ENCODE measurements at regions not wholly inside any gene's neighbourhood (a gene's known extent, or its start where the extent isn't known, plus 50 kb on each side); places are given as distances from the start of the nearest gene placed in this dataset.

GRCh38 chr4:32680946-32681345, 1960.8 kb downstream of the PCDH7 start:
- TF ChIP-seq, protein P1, sequence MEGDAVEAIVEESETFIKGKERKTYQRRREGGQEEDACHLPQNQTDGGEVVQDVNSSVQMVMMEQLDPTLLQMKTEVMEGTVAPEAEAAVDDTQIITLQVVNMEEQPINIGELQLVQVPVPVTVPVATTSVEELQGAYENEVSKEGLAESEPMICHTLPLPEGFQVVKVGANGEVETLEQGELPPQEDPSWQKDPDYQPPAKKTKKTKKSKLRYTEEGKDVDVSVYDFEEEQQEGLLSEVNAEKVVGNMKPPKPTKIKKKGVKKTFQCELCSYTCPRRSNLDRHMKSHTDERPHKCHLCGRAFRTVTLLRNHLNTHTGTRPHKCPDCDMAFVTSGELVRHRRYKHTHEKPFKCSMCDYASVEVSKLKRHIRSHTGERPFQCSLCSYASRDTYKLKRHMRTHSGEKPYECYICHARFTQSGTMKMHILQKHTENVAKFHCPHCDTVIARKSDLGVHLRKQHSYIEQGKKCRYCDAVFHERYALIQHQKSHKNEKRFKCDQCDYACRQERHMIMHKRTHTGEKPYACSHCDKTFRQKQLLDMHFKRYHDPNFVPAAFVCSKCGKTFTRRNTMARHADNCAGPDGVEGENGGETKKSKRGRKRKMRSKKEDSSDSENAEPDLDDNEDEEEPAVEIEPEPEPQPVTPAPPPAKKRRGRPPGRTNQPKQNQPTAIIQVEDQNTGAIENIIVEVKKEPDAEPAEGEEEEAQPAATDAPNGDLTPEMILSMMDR (IDR thresholded peaks at IDR 0.05): no peak
- TF ChIP-seq POLR2A (IDR thresholded peaks at IDR 0.05): no peak
